Panc1 (cell line): ENCODE measurements at regions not wholly inside any gene's neighbourhood (a gene's known extent, or its start where the extent isn't known, plus 50 kb on each side); places are given as distances from the start of the nearest gene placed in this dataset.
"Not testable (repeated sequence)": the region's sequence is repeated elsewhere in the genome, so short reads cannot be mapped to it uniquely, and the experiment has no call there.

Source experiments
- ATAC-seq: fragments of 200-7000 bp; cut with Tn5 transposase; 2 replicates; pipeline ENCODE4 v1.9.1; 2020; ENCODE audit warnings: mild to moderate bottlenecking, moderate library complexity
- BruUV-seq: library from RNA; stranded (reverse); fragments of 400-500 nt; replicated peaks from 2 replicates; lab custom pipeline; 2021; lab: Mats Ljungman, UMichigan
- CTCF ChIA-PET: fragments of 300-600 bp; sonication (Branson Sonifier 250); formaldehyde crosslinking; loops from one replicate; lab custom pipeline; 2022; ENCODE audit warnings: antibody characterized with exemption; lab: Charles Lee
- POLR2A ChIA-PET: fragments of 300-600 bp; sonication (Branson Sonifier 250); formaldehyde crosslinking; loops from one replicate; lab custom pipeline; 2022; ENCODE audit warnings: antibody characterized with exemption; lab: Charles Lee
- DNase-seq: peaks from one replicate; pipeline ENCODE4 v3.0.0-alpha.2; 2010; ENCODE audit warnings: low read depth, low spot score
- H3K27ac ChIP-seq: 2 replicates; pipeline ENCODE4 v1.5.1; 2011; ENCODE audit warnings: mild to moderate bottlenecking, low read length, inconsistent platforms
- H3K27me3 ChIP-seq: fragments of 200-500 bp; sonication (Bioruptor generic); 2 replicates; pipeline ENCODE4 v1.6.0; 2014; ENCODE audit warnings: low read length, inconsistent platforms; ENCODE audit not compliant: control insufficient read depth, insufficient read depth
- H3K36me3 ChIP-seq: fragments of 200-500 bp; sonication (Bioruptor generic); 2 replicates; pipeline ENCODE4 v1.5.1; 2014; ENCODE audit warnings: inconsistent platforms, mild to moderate bottlenecking, low read length, moderate library complexity; ENCODE audit not compliant: control insufficient read depth, insufficient read depth
- H3K4me1 ChIP-seq: 2 replicates; pipeline ENCODE4 v1.5.1; 2011; ENCODE audit warnings: inconsistent platforms, mild to moderate bottlenecking, low read length, moderate library complexity; ENCODE audit not compliant: control insufficient read depth, insufficient read depth
- H3K4me3 ChIP-seq, 2 experiments: 2 replicates each; pipeline ENCODE4 v1.5.1; 2011 to 2012; ENCODE audit warnings: low read depth in 2 of 2, low read length in 2 of 2, mild to moderate bottlenecking in 2 of 2, inconsistent platforms in 1 of 2, moderate library complexity in 1 of 2
- H3K9me3 ChIP-seq: fragments of 200-500 bp; sonication (Bioruptor generic); 2 replicates; pipeline ENCODE4 v1.5.1; 2014; ENCODE audit warnings: low read depth, mild to moderate bottlenecking, inconsistent platforms, low read length, moderate library complexity; ENCODE audit not compliant: control insufficient read depth, insufficient read depth
- CTCF ChIP-seq: fragments of 450-650 bp; IDR thresholded peaks from 2 replicates; pipeline ENCODE4 v1.5.1; 2017; ENCODE audit warnings: mild to moderate bottlenecking
- POLR2AphosphoS5 ChIP-seq: IDR thresholded peaks from 2 replicates; pipeline ENCODE4 v1.6.1; 2012; ENCODE audit warnings: mild to moderate bottlenecking, low read depth, low read length, moderate library complexity
- REST ChIP-seq, 2 experiments: IDR thresholded peaks; 2 replicates each; pipeline ENCODE4 v1.6.1; 2011 to 2012; ENCODE audit warnings: low read depth in 2 of 2, control low read depth in 1 of 2, low read length in 1 of 2, mild to moderate bottlenecking in 1 of 2, moderate library complexity in 1 of 2; ENCODE audit not compliant: insufficient read depth in 1 of 2
- SIN3A ChIP-seq: IDR thresholded peaks from 2 replicates; pipeline ENCODE4 v1.6.1; 2012; ENCODE audit warnings: low read depth, mild to moderate bottlenecking, low read length, moderate library complexity, borderline replicate concordance; ENCODE audit not compliant: insufficient read depth
- TCF7L2 ChIP-seq: IDR thresholded peaks from 2 replicates; pipeline ENCODE4 v1.6.1; 2011; ENCODE audit warnings: mild to moderate bottlenecking, low read depth, low read length, inconsistent platforms
- in situ Hi-C: cut with HindIII; loops from 2 replicates; pipeline ENCODE4 v1.10.0; 2016; ENCODE audit warnings: low sequenced_read_pairs, low pct_unique_long_range_greater_than_20kb
- intact Hi-C: fragments of 100-400 bp; cut with micrococcal nuclease; formaldehyde crosslinking; loops from one replicate; pipeline ENCODE4 v1.10.0; 2022; ENCODE audit not compliant: unreplicated experiment

- no peaks in the 10 kb centered on the region for H3K9me3 ChIP-seq
- H3K4me1 ChIP-seq = no peaks in the 10 kb centered on the region
- BruUV-seq = no TSS peak
- no peaks in the 10 kb centered on the region for H3K27me3 ChIP-seq
- intact Hi-C loops = no loop called here
- POLR2A ChIA-PET = no interaction called here
- TF ChIP-seq SIN3A (no peak), REST (IDR thresholded peaks at IDR 0.05; ENCODE audit: insufficient read depth in 1 of 2, low read depth in 2 of 2, low read length in 1 of 2) (no peak), TCF7L2 (no peak), CTCF (no peak), POLR2AphosphoS5 (no peak)
- no peak overlapping the region for H3K4me3 ChIP-seq
- CTCF ChIA-PET = no interaction called here
- ATAC-seq (no peak), DNase-seq (no peak)
- no peak overlapping the region for H3K27ac ChIP-seq
- no peaks in the 10 kb centered on the region for H3K36me3 ChIP-seq
- in situ Hi-C loops = no loop called here
These were observed 75.7 kb upstream of the ATIC start for GRCh38 chr2:215236131-215236530.

- DNase-seq, ATAC-seq, H3K9me3 ChIP-seq, POLR2A ChIA-PET, intact Hi-C loops, in situ Hi-C loops, CTCF ChIA-PET, H3K36me3 ChIP-seq, BruUV-seq, H3K4me1 ChIP-seq, H3K27ac ChIP-seq, H3K27me3 ChIP-seq, H3K4me3 ChIP-seq: not testable (repeated sequence)
These were observed 81.8 kb upstream of the ABCA12 start for GRCh38 chr2:215220221-215220620.

GRCh38 chr2:215218587-215219577, 80.5 kb upstream of the ABCA12 start:
- in situ Hi-C loops (no loop called here), intact Hi-C loops (no loop called here)
- Histone ChIP-seq H3K4me3 (no peak overlapping the region), H3K36me3 (no peaks in the 10 kb centered on the region), H3K27me3 (no peaks in the 10 kb centered on the region), H3K4me1 (no peaks in the 10 kb centered on the region), H3K9me3 (no peaks in the 10 kb centered on the region), H3K27ac (no peak overlapping the region)
- TF ChIP-seq REST (IDR thresholded peaks at IDR 0.05; ENCODE audit: insufficient read depth in 1 of 2, low read depth in 2 of 2, low read length in 1 of 2) (no peak), CTCF (no peak), POLR2AphosphoS5 (no peak), TCF7L2 (no peak), SIN3A (no peak)
- DNase-seq (no peak), ATAC-seq (no peak)
- POLR2A ChIA-PET = no interaction called here
- BruUV-seq = no TSS peak
- CTCF ChIA-PET = no interaction called here
